Heart left ventricle (tissue), 13 donors: ENCODE measurements at regions not wholly inside any gene's neighbourhood (a gene's known extent, or its start where the extent isn't known, plus 50 kb on each side); places are given as distances from the start of the nearest gene placed in this dataset.

ENCODE experiments used
- CTCF ChIP-seq, 12 donors: fragments of 200-600 bp; sonication (generic) in 4 of 12; IDR thresholded peaks; one replicate each; pipeline versions ENCODE4 v1.5.0 to v1.8.0; 2018 to 2022; ENCODE audit warnings: antibody characterized with exemption in 12 of 12, mild to moderate bottlenecking in 5 of 12
- POLR2A ChIP-seq, 2 donors: fragments of 450-650 bp; IDR thresholded peaks; one replicate each; pipeline ENCODE4 v1.6.1; 2017; ENCODE audit warnings: antibody characterized with exemption in 2 of 2, mild to moderate bottlenecking in 2 of 2, moderate library complexity in 2 of 2
- donor health status: ischemic (EF 13 %, LVEDD 7.1; RV severe dilation, severe dysfunction).
- donor health status: DM: no; HTN: yes; CAD: no.
- donor health status: DM: no; HTN: no; CAD: no.
- donor health status: ischemic (EF 25% LVEDD 6.9; RV normal size, moderate dysfunction).
- donor health status: ischemic (EF 25% LVEDD 5.7; RV mildly dilated, moderate dysfunction).
- donor health status: ischemic (EF 35%, LVEDD 5.7; RV mildly dilated, moderate dysfunction).
- donor health status: nonischemic (EF 11% LVEDD 7.7; RV severe dilation, severe dysfunction).
- donor health status: DM: yes; HTN: yes; CAD: no.
- donor health status: PGD.
- donor health status: ischemic (EF 29% LVEDD 5.4; RV normal size, mild dysfunction).
- donor health status: nonischemic (EF 23%, LVEDD 6.1; RV moderate dilation, normal function).

GRCh38 chr3:14298442-14298841 is 104.0 kb upstream of the SLC6A6 start:
- TF ChIP-seq CTCF (IDR thresholded peaks at IDR 0.05) = no peak
- no peak for TF ChIP-seq POLR2A (IDR thresholded peaks at IDR 0.05)
